IPS DF 19.7 (cell line): ENCODE measurements at regions not wholly inside any gene's neighbourhood (a gene's known extent, or its start where the extent isn't known, plus 50 kb on each side); places are given as distances from the start of the nearest gene placed in this dataset.
"Not testable (repeated sequence)": the region's sequence is repeated elsewhere in the genome, so short reads cannot be mapped to it uniquely, and the experiment has no call there.

Experiments used
- DNase-seq: peaks from one replicate; pipeline ENCODE4 v3.0.0-alpha.2; 2013; ENCODE audit warnings: low read depth, low spot score

DNA sequence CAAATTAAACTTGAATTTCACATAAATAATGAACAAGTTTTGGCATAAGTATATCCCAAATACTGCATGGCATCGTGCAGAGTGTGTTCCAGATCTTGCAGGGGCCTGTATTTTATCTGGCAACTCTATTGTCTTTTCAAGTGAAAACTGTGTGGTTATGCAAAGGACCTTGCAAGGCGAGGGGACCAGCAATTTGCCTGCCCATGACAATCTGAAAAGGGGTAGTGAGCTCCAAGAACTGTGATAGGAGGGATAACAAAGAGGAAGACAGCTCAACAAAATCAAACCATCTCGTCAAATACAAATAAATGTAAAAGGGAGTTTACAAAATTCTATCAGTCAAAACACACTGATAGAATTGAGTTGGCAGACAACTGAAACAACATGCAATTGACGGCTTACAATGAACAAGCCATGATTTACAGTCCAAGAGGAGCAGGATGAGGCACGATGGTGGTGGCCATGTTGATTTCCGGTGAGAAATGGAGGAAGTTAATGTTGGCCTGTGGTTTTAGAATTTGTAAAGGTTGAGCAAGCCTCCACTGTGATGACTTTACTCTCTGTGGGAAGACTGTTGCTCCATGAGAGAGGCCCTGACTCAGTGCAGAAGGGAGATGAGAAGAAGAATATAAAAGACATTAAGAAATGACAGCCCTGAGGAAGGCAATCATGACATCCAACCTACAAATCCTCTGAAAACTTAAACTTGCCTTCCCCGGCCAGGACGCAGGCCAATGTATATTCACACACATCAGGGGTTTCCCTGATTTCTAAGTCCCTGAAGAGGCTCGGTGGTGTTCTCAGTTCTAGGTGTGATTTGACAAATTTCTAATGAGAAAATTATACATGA lies 132.2 kb downstream of the ADSS2 start:
- no peak for DNase-seq

DNA sequence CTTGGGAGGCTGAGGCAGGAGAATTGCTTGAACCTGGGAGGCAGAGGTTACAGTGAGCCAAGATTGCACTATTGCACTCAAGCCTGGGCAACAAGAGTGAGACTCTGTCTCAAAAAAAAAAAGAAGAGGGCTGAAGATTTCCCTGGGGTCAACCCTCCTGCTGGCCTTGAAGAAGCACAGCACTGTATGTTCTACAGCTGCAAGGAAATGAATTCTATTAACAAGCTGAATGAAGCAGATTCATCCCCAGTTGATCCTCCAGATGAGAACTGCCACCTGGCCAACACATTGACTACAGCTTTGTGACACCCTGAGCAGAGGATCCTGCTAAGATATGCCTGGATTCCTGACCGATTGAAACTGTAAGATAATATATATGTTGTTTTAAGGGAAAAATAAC lies 129.5 kb downstream of the ADSS2 start:
- no peak for DNase-seq

DNA sequence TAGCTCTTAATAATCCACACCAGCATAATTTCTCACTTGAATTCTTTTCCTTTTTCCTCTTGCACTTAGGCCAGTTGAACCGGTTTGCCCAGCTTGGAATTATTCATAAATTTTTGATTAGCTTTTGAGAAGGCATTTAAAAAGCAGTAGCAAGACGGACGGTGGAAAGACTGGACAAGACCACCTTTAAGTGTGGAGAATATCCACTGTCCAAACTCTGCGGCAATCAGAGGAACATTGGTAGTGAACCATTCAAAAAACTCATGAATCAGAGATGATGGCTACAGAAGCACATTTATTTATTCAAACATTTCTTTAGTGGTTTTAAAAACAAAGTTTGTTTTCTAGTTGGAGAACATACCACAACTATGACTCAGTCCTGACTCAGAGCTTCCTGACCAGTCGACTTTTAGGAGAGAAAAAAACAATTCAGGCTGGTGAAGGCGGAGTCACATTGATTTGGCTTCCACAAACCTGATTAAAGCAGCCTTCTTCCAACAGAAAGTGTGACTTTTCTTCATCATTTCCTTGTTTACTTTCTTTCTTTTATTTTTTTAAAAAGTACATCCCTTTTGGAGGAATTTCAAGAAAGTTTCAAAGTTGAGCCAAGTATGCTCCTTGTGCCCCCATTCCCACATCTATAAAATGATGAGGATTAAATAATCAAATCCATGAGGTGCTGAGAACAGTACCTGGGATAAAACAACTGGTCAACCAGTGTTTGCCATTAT lies 128.8 kb downstream of the ADSS2 start:
- peak; percentile 54 for DNase-seq

DNA sequence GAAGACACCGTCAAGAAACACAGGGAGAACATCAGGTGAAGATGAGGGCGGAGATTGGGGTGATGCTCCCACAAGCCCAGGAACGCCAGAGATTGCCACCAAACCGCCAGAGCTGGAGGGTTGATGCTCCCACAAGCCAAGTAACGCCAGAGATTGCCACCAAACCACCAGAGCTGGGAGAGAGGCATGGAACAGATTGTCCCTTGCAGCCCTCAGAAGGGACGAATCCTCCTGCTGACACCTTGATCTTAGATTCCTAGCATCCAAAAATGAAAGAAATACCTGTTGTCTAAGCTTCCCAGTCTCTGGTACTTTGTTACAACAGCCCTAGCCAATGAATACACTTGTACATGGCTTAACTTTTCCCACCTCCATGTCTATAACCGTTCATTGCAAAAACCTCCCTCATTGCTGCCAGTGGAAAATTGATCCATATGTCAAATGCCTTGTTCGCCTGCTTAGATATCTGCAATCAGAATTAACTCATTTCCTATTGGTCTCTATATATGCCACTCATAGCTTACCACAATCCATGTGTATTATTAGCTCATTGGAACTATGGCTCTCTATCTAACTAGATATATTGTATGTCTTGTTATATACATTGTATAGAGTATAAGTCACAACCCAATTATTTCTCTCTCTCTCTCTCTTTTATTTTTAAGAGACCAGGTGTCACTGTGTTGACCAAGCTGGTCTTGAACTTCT lies 127.4 kb downstream of the ADSS2 start:
- no peak for DNase-seq

DNA sequence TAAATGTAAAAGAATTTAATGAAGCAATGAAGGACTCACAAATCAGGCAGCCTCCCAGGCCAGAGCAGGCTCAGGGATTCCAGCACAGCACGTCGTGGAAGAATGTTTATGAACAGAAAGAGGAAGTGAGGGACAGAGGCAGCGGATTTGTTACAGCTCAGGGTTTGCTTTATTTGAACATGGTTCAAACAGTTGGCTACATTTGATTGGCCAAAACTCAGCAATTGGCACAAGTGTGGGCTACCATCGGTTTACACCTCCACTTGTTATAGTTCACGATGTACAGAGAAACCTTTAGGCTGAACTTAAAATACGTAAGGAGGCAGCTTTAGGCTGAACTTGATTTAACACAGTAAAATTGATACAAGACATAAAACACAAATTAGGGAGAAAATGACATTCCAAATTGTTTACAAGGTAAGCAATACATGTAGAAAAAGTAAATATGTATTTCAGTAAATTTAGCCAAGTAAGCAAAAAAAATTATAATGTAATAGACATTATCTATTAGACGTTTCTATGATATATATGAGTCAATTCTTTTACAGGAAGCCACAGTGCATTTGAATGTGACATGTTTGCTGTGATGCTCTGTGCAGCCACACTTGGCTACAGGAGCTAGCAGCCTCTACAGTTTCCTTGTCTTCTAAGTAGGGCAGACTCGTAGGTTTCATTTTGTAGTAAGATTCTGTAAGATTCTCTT lies 126.5 kb downstream of the ADSS2 start:
- DNase-seq: no peak

DNA sequence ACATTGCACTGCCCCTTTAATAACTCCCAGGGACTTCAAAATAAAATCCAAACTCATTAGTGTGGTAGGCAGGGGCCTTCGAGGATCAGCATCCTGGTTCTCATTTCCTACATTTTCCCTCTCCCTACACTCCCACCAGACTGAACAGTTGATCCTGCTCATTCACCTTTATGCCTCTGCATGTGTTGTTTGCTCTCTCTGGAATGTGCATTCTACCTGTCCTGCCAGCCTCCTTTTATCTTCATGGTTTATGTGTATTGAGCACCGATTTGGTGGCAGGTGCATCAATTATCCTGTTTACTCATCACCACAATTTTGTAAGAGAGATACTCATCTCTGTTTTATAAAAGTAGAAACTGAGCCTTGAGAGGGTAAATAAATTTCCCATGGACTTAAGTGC lies 125.0 kb downstream of the ADSS2 start:
- no peak for DNase-seq

DNA sequence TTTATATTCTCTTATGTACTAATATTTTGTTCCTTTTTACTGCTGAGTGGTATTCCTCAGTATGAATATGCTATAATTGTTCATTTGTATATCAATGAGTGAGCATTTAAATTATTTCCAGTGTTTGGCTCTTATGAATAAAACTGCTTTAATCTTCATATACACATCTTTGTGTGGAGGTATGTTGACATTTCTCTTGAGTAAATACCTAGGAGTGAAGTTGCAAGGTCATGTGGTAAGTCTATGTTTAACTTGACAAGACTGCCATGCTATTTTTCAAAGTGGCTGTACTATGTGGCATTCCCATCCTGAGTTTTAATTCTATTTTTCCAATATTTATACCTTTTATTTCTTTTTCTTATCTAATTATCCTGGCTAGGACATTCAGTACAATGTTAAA lies 124.2 kb downstream of the ADSS2 start:
- no peak for DNase-seq

DNA sequence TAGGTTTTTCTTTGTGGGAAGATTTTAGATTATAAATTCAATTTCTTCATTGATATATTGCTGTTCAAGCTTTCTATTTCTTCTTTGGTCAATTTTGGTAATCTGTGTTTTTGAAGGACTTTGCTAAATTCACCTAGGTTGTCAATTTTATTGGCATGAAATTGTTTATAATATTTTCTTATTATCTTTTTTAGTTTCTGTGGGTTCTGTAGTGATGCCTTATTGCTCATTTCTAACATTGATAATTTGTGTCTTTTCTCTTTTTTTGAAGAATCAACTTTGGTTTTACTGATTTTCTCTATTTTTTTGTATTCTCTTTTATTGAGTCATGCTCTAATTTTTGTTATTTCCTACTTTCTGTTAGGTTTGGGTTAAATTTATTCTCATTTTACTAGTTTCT lies 123.2 kb downstream of the ADSS2 start:
- DNase-seq: no peak

DNA sequence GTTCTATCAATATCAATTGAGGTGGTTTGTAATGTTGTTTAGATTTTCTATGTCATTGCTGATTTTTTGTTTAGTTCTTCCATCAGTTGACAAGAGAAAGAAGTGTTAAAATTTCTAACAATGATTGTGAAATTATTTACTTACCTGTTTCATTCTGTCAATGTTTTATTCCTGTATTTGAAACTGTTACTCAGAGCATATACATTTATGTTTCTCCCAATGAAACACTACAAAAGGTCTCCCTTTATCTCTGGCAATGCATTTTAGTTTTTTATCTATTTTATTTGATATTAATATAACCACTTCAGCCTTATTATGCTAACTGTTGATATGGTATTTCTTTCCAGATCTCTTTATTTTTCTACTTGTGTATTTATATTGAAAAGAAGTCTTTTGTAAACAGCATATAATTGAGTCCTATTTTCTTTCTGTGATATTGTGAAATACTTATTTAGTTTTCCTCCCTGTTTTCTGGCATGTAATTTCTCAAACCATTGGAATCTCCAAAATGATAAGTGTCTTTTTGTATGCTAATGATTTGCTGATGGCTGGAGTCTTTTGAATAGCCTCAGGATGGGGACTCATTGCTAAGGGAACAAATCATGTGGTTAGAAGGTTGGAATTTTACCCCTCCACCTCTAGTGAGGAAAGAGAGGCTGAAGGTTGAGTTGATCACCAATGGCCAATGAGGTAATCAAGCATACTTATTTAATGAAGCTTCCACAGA lies 122.0 kb downstream of the ADSS2 start:
- DNase-seq: no peak

DNA sequence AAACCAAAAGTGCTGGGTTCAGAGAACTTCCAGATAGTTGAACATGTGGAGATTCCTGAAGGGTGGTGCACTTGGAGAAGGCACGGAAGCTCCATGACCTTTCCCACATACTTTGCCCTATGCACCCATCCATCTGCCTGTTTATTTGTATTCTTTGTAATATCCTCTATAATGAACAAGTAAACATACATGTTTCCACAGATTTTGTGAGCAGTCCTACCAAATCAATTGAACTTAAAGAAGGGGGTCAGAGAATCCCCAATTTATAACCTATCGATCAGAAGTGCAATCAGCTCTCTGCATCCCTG lies 121.4 kb downstream of the ADSS2 start:
- DNase-seq: no peak

DNA sequence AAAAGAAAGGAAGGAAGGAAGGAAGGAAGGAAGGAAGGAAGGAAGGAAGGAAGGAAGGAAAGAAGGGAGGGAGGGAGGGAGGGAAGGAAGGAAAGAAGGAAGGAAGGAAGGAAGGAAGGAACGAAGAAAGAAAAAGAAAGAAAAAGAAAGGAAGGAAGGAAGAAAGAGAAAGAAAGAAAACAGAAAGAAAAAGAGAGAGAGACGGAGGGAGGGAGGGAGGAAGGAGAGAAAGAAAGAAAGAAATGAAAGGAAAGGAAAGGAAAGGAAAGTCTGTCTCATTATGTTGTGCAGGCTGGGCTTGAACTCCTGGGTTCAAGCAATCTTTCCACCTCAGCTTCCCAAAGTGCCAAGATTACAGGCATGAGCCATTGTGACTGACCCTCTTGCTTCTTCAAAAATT lies 118.9 kb downstream of the ADSS2 start:
- not testable (repeated sequence) for DNase-seq

DNA sequence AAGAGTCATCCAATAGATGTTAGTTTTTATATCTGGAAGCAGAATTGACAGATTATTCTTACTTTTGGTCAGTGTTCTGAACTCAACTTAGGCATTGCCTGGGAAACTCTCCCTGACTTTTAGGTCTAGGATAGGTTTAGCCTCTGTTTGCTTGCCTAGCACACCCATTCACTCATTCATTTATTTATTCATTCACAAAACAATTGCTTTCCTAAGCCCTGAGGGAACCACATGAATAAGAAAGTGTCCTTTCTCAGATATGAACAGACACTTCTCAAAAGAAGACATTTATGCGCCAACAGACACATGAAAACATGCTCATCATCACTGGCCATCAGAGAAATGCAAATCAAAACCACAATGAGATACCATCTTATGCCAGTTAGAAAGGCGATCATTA lies 117.4 kb downstream of the ADSS2 start:
- DNase-seq: not testable (repeated sequence)

DNA sequence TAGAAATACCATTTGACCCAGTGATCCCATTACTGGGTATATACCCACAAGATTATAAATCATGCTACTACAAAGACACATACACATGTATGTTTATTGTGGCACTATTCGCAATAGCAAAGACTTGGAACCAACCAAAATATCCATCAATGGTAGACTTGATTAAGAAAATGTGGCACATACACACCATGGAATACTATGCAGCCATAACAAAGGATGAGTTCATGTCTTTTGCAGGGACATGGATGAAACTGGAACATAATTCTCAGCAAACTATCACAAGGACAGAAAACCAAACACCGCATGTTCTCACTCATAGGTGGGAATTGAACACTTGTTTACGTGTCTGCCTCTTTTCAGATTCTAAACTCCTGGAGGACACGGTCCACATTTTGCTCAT lies 116.9 kb downstream of the ADSS2 start:
- DNase-seq: not testable (repeated sequence)

DNA sequence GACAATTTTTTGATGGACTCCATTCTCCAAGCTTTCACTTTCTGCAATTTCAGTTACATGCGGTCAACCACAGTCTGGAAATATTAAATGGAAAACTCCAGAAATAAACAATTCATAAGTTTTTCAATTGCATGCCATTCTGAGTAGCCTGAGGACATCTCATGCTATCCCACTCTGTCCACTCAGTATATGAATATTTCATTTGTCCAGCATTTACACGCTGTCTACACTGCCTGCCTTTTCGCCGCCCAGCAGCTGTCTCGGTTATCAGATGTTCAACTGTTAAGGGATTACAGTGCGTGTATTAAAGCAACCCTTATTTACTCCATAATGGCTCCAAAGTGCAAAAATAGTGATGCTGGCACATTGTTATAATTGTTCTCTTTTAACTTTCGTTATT lies 116.3 kb downstream of the ADSS2 start:
- no peak for DNase-seq

DNA sequence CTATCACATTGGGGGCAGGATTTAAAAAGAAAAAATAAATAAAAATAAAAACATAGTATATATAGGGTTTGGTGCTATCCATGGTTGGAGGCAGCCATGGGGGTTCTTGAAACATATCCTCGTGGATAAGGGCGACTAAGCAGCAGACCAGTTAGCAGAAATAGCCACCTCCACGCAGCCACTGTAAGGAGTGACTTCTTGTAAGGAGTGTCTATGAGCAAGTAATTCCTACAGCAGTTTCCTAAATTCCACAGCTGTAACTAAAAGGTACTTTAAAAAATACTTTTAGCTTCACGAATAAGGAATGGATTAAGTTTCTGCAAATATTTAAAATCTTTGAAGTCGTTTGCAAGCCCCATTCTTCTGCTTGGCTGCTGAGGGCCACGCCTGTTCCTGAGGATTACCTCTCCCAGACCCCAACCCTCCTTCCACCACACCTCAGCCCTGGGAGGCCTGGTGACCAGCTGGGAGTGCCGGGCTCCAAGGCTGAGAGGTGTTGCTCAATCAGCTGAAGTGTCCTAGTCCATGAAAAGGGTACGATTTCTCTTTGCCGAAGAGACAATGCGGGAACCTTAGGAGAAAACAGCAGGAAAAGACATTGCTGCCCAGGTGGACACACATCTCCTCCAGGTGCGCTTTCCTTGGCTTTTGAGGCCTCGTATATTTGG lies 115.3 kb downstream of the ADSS2 start:
- DNase-seq: no peak

DNA sequence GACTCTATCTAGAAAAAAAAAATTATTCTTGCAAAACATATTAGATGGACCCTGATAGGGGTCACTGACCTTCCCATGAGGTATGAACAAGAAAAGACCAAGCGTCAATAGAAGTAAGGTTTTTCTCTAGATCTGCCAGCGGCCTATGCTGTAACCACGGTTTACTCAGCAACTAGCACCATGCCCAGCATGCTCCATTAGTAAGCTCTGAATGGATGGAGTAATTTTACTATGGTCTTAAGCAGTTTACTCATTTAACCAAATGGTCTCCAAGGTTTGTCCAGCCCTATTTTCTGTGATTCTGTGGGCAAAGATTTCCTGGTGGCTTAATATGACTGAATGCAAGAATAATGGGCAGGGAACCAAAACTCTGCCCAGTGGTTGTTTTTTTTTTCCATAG lies 113.9 kb downstream of the ADSS2 start:
- no peak for DNase-seq

DNA sequence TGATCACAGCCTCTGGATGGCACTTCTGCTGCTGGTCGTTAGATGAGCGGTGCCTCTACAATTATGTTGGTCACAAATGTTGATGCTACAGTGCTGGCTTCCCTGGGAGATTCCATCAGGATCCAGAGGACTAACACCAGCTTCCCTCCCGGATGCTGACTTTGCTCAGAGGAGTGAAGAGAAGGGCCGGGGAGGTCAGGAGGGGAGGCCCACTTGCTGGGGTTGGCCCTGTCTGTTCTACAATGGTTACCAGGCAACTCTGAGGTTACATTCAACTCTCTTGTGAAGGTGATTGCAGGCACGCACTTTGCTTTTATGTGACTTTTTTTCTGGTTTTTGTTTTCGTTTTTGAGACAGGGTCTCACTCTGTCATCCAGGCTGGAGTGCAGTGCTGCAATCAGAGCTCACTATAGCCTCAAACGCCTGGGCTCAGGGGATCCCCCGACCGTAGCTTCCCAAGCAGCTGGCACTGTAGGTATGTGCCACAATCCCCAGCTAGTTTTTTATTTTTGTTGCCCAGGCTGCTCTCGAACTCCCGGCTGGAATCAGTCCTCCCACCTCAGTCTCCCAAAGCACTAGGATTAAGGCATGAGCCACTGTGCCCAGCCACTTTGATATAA lies 112.5 kb downstream of the ADSS2 start:
- no peak for DNase-seq

DNA sequence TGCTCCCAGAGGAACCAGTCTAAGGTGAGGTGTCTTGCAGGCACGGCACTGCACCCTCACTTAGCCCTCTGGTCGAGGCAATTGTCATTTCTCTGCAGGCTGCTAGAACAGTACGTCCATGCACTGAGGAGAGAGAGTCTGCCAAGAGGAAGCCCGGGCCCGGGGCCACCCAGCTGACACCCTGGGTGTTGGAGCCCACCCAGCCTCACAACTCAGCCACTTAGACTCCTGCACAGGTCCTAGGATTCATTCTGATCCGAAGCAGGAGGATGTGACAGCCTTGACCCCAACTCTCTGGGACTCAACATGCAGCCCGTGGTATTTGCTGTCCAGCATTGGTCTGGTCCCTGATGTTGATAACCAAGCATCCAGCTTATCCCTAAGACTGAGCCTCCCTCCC lies 111.9 kb downstream of the ADSS2 start:
- no peak for DNase-seq

DNA sequence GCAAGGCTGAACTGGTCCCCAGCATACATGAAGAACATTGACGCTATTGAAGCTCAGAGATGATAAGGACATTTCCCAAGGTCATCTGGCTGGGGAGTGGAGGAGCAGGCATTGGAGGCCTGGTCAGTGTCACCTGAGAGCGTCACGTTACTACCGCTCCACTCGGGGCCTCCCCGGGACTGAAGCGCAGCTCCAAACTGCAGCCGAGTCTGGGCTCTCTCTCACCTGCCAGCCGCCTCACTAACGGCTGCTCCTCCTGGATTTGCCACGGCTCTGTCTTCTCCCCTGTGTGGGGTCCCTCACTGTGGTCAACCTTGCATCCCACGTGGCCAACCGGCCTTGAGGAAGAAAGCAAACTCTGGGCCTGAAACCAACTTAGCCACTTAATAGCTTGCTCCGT lies 111.3 kb downstream of the ADSS2 start:
- no peak for DNase-seq
